ENCODE measurements at regions not wholly inside any gene's neighbourhood (a gene's known extent, or its start where the extent isn't known, plus 50 kb on each side); places are given as distances from the start of the nearest gene placed in this dataset.

GRCh38 chr1:55695552-55695951, 480.4 kb upstream of the USP24 start:
- no peaks in the 10 kb centered on the region for H3K36me3 ChIP-seq
- H3K9me3 ChIP-seq = no peaks in the 10 kb centered on the region
- H3K27ac ChIP-seq = no peak overlapping the region
- WGBS, 3 donors = 81 to 88% (median 82%) methylated on average over 5 of the region's 5 CpGs
- peaks cover 4% of the 10 kb centered on the region for H3K4me1 ChIP-seq (ENCODE audit: insufficient read depth)
- intact Hi-C loops (cut with DNase I) = no loop called here
- no peak for DNase-seq
- TF ChIP-seq EP300 (IDR thresholded peaks at IDR 0.05) = no peak
- TF ChIP-seq CTCF (IDR thresholded peaks at IDR 0.05) = no peak
- no peak for TF ChIP-seq POLR2A (IDR thresholded peaks at IDR 0.05)
- no peaks in the 10 kb centered on the region for H3K27me3 ChIP-seq
- H3K4me3 ChIP-seq = no peak overlapping the region

- Histone ChIP-seq H3K27me3 (no peaks in the 10 kb centered on the region), H3K4me3 (no peak overlapping the region), H3K36me3 (no peaks in the 10 kb centered on the region), H3K27ac (no peak overlapping the region), H3K9me3 (no peaks in the 10 kb centered on the region), H3K4me1 (ENCODE audit: insufficient read depth) (peaks cover 4% of the 10 kb centered on the region)
- TF ChIP-seq CTCF (IDR thresholded peaks at IDR 0.05) (no peak), POLR2A (IDR thresholded peaks at IDR 0.05) (no peak), EP300 (IDR thresholded peaks at IDR 0.05) (no peak)
- intact Hi-C loops (cut with DNase I) = no loop called here
- no peak for DNase-seq
- 71 to 79% (median 74%) methylated on average over 4 of the region's 4 CpGs for WGBS, 3 donors
Observed at GRCh38 chr1:55695151-55695550, 480.0 kb upstream of the USP24 start.

- WGBS, 3 donors = 34 to 51% (median 45%) methylated on average over 2 of the region's 2 CpGs
- H3K4me1 ChIP-seq (ENCODE audit: insufficient read depth) = peaks cover 4% of the 10 kb centered on the region
- H3K36me3 ChIP-seq = no peaks in the 10 kb centered on the region
- TF ChIP-seq POLR2A (IDR thresholded peaks at IDR 0.05) (no peak), EP300 (IDR thresholded peaks at IDR 0.05) (no peak), CTCF (IDR thresholded peaks at IDR 0.05) (no peak)
- H3K27me3 ChIP-seq = no peaks in the 10 kb centered on the region
- no peak overlapping the region for H3K27ac ChIP-seq
- intact Hi-C loops (cut with DNase I) = no loop called here
- H3K4me3 ChIP-seq = no peak overlapping the region
- DNase-seq = no peak
- H3K9me3 ChIP-seq = no peaks in the 10 kb centered on the region
Observed at GRCh38 chr1:55694310-55694801, 479.2 kb upstream of the USP24 start.

GRCh38 chr1:55692726-55693125, 477.6 kb upstream of the USP24 start:
- H3K27ac ChIP-seq = no peak overlapping the region
- no peaks in the 10 kb centered on the region for H3K9me3 ChIP-seq
- no peak overlapping the region for H3K4me3 ChIP-seq
- no peak for TF ChIP-seq CTCF (IDR thresholded peaks at IDR 0.05)
- no peak for TF ChIP-seq POLR2A (IDR thresholded peaks at IDR 0.05)
- no peak for TF ChIP-seq EP300 (IDR thresholded peaks at IDR 0.05)
- H3K4me1 ChIP-seq (ENCODE audit: insufficient read depth) = peaks cover 4% of the 10 kb centered on the region
- DNase-seq = no peak
- no peaks in the 10 kb centered on the region for H3K27me3 ChIP-seq
- intact Hi-C loops (cut with DNase I) = no loop called here
- WGBS, 3 donors = 61 to 76% (median 71%) methylated on average over 1 of the region's 1 CpG
- no peaks in the 10 kb centered on the region for H3K36me3 ChIP-seq

All from ovary (tissue), 7 donors.